ENCODE measurements at regions not wholly inside any gene's neighbourhood (a gene's known extent, or its start where the extent isn't known, plus 50 kb on each side); places are given as distances from the start of the nearest gene placed in this dataset.

- no peaks in the 10 kb centered on the region for H3K4me1 ChIP-seq (ENCODE audit: control insufficient read depth, extremely low read depth, insufficient read depth, low read length)
- no peak overlapping the region for H3K27ac ChIP-seq (ENCODE audit: control insufficient read depth, insufficient read depth, low read length)
- no peak overlapping the region for H3K4me3 ChIP-seq (ENCODE audit: control insufficient read depth in 2 of 3, extremely low read depth in 1 of 3, insufficient read depth in 2 of 3, low read depth in 1 of 3, low read length in 3 of 3)
- H3K27me3 ChIP-seq (ENCODE audit: control insufficient read depth, extremely low read depth, insufficient read depth, low read length) = no peaks in the 10 kb centered on the region
- no peak overlapping the region for H3K4me2 ChIP-seq (ENCODE audit: control insufficient read depth, extremely low read depth, insufficient read depth, low read depth, low read length)
- H3K36me3 ChIP-seq (ENCODE audit: control insufficient read depth in 2 of 2, extremely low read depth in 1 of 2, insufficient read depth in 2 of 2, low read length in 2 of 2) = no peaks in the 10 kb centered on the region
- no peak overlapping the region for H3K9ac ChIP-seq (ENCODE audit: control insufficient read depth, extremely low read depth, insufficient read depth, low read length)
- dilution Hi-C loops (cut with MboI; ENCODE audit: extremely low pct_ligation_motif_present, low sequenced_read_pairs) = no loop called here
- no peak for DNase-seq (ENCODE audit: low read depth, low spot score)
- no peaks in the 10 kb centered on the region for H4K20me1 ChIP-seq (ENCODE audit: control insufficient read depth, extremely low read depth, insufficient read depth, low read length)
- H3K9me3 ChIP-seq (ENCODE audit: control insufficient read depth, low read depth, low read length) = no peaks in the 10 kb centered on the region
- no peak for FAIRE-seq
- H3K79me2 ChIP-seq (ENCODE audit: control insufficient read depth, insufficient read depth, low read length) = no peaks in the 10 kb centered on the region
- no peaks in the 10 kb centered on the region for H3K9me1 ChIP-seq (ENCODE audit: control insufficient read depth, extremely low read depth, insufficient read depth, low read length)
- no peak overlapping the region for H2AFZ ChIP-seq (ENCODE audit: control insufficient read depth, low read length)
- TF ChIP-seq CTCF (optimal IDR thresholded peaks at IDR 0.05 in 1 of 3, IDR thresholded peaks at IDR 0.05 in 1 of 3, conservative IDR thresholded peaks at IDR 0.05 in 1 of 3; ENCODE audit: extremely low read depth in 1 of 3, insufficient read depth in 2 of 3, low read length in 3 of 3) (no peak), EZH2 (IDR thresholded peaks at IDR 0.05; ENCODE audit: low read length) (no peak)
Measured at GRCh38 chr10:9944690-9945089, 1073.0 kb upstream of the CELF2 start.

GRCh38 chr10:9950070-9950469 is 1067.6 kb upstream of the CELF2 start:
- Histone ChIP-seq H3K4me3 (ENCODE audit: control insufficient read depth in 2 of 3, extremely low read depth in 1 of 3, insufficient read depth in 2 of 3, low read depth in 1 of 3, low read length in 3 of 3) (no peak overlapping the region), H3K9ac (ENCODE audit: control insufficient read depth, extremely low read depth, insufficient read depth, low read length) (no peak overlapping the region), H3K4me2 (ENCODE audit: control insufficient read depth, extremely low read depth, insufficient read depth, low read depth, low read length) (no peak overlapping the region), H3K4me1 (ENCODE audit: control insufficient read depth, extremely low read depth, insufficient read depth, low read length) (no peaks in the 10 kb centered on the region), H2AFZ (ENCODE audit: control insufficient read depth, low read length) (no peak overlapping the region), H3K9me1 (ENCODE audit: control insufficient read depth, extremely low read depth, insufficient read depth, low read length) (no peaks in the 10 kb centered on the region), H4K20me1 (ENCODE audit: control insufficient read depth, extremely low read depth, insufficient read depth, low read length) (no peaks in the 10 kb centered on the region), H3K9me3 (ENCODE audit: control insufficient read depth, low read depth, low read length) (no peaks in the 10 kb centered on the region), H3K27me3 (ENCODE audit: control insufficient read depth, extremely low read depth, insufficient read depth, low read length) (no peaks in the 10 kb centered on the region), H3K27ac (ENCODE audit: control insufficient read depth, insufficient read depth, low read length) (no peak overlapping the region), H3K36me3 (ENCODE audit: control insufficient read depth in 2 of 2, extremely low read depth in 1 of 2, insufficient read depth in 2 of 2, low read length in 2 of 2) (no peaks in the 10 kb centered on the region), H3K79me2 (ENCODE audit: control insufficient read depth, insufficient read depth, low read length) (no peaks in the 10 kb centered on the region)
- DNase-seq (ENCODE audit: low read depth, low spot score) (no peak), FAIRE-seq (no peak)
- TF ChIP-seq CTCF (optimal IDR thresholded peaks at IDR 0.05 in 1 of 3, IDR thresholded peaks at IDR 0.05 in 1 of 3, conservative IDR thresholded peaks at IDR 0.05 in 1 of 3; ENCODE audit: extremely low read depth in 1 of 3, insufficient read depth in 2 of 3, low read length in 3 of 3) (no peak), EZH2 (IDR thresholded peaks at IDR 0.05; ENCODE audit: low read length) (no peak)
- dilution Hi-C loops (cut with MboI; ENCODE audit: extremely low pct_ligation_motif_present, low sequenced_read_pairs) = no loop called here
